ENCODE measurements at regions not wholly inside any gene's neighbourhood (a gene's known extent, or its start where the extent isn't known, plus 50 kb on each side); places are given as distances from the start of the nearest gene placed in this dataset.

DNA sequence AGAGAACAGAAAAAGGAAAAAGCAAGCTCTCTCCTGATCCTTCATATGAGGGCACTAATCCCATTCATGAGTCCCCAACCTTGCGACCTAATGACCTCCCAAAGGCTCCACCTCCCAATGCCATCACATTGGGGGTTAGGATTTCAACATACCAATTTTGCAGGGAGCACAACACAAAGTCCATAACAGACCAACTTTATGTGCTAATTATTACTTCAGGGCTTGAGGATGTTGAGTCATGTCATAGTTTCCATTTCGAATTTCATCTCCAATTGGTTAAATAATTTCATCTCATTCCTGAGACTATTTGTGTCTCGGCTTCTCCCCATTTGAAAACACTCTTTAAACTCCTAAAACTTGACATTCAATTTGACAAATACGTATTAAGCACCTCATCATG, 69.9 kb upstream of the KLF7 start:
- DNase-seq (ENCODE audit: extremely low read depth, low read depth): no peak

DNA sequence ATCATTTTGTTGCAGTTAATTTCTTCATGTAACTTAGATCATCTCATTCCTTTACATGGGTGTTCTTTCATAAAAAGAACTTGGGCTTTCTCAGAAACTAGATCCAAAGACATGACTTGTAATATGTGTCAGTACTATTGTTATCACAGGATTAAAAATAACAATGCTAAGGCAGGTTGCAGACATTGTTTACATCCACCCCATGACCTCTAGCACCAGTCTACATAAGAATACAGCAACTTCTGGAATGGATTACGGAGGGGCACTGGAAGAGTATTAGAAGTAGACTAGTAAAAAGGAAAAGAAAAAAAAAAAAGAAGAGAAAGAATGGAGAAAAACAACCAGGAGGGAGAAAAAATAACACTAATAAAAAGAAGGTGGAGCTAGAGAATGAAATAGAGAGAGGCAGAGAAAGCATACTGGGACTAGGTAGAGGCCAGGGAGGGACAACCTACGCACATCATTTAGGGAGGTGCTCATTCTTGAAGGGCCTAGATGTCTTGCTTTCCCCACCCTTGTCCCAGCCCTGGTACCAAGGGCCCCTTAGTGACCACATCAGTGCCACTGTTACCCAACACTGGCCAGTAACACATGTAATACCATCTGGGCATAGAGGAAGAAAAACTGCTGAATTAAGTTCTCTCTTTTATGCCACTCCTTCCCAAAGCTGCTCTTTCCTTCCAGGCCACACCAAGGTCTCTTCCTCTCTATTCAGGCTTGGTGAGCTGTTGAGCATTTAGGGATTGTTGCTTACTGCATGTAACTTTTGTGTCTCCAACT, 70.6 kb upstream of the KLF7 start:
- DNase-seq (ENCODE audit: extremely low read depth, low read depth): no peak

DNA sequence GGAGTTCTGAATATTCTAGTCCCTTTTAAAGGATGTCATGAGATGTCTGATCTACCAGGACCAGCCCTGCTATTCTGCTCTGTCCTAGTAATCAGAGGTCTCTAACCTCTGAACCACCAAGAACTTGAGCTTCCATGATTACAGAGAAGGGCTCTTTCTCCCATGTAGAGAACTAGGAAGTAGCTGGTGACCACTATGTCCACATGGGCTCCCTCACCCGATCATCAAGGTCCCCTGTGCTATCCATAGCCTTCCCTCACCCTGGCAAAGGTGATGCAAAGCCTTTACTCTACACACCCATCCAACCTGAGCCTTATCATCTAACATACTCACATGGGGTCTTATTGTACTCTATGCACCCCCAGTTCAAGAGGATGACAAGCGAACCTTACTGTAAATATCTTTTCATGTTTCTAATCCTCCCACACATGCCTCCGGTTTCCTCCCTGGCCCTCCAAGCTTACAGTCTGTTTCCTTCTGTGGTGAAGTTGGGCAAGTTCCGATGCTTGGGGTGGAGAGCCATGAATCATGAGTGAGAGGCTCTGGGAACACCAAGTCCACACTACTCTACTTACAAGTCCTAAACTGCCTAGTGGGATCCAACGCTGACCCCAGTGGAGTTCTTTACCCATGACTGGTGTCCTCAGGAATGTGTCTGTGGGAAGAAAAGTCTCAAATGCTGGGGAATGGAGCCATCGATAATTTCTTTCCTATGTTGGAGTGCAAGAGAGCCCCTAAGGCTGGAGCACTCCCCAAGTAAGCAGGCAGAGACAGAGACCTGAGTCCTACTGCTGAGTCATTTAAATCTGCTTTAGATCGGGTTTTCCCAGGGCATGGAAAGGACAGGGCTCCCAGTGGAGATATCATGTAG, 73.3 kb upstream of the KLF7 start:
- DNase-seq (ENCODE audit: extremely low read depth, low read depth): no peak

DNA sequence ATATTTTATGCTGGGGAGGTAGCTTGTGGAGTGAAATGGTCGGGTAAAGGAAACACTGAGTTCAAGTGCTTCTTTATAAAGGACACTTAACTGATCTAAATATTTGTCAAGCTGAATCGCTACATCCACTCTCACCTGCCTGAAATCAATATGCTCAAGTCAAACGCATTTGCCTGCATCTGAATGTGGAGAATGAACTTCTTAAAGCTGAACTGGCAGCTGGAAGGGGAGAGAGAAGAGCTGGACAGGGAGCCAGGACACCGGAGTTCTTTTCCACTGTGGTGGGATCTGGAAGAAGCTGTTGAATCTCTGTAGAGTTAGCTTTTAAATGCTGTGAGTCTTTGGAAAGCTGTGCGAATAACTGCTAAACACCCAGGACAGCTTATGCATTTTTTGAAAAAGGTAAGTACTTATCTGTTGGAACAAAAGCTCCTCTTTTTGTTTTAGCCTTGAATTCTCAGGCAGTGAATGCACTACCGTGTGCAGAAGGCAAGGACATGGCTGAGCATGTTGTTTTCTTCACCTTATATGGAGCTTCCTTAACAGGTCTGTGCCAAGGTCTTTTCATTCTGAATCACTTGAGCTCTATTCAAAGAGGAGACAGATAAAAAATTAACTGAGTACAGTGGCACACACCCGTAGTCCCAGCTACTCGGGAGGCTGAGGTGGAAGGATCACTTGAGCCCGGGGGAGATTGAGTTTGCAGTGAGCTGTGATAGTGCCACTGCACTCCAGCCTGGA, 74.2 kb upstream of the KLF7 start:
- DNase-seq (ENCODE audit: extremely low read depth, low read depth): no peak

DNA sequence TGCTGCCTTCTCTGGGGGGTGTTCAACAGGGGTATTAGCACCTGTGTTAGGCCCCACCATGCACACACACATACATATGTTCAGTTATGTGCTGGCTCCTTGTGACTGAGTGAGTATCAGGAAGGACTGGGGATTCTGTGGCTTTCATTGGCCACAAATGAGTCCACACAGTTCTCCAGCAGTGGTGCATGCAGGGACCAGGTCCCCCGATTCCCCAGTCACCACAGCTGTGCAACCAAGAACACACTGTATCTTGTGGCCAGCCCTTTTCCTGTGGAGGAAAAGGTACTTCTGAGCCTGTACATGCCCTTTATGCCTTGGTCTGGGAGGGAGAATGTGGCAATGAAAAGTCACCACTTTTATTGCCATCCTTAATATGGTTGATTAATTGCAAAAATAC, 74.9 kb upstream of the KLF7 start:
- no peak for DNase-seq (ENCODE audit: extremely low read depth, low read depth)

DNA sequence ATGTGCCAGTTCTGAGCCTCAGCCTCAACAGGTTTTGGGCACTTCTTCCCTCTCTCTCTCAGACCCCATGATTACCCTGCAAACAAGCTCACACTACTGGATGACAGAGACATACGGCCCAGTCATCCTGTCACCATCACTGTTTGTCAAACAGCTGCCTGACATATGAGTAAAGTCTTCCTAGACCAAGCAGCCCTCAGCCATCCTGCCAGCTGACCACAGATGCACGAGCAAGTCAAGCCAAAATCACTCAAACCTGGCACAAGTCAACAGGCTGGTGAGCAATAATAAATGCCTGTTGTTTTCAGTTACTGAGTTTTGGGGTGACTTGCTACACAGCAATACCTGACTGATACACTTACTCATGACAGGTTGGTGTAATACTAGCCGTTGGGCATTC, 75.5 kb upstream of the KLF7 start:
- DNase-seq (ENCODE audit: extremely low read depth, low read depth): no peak

DNA sequence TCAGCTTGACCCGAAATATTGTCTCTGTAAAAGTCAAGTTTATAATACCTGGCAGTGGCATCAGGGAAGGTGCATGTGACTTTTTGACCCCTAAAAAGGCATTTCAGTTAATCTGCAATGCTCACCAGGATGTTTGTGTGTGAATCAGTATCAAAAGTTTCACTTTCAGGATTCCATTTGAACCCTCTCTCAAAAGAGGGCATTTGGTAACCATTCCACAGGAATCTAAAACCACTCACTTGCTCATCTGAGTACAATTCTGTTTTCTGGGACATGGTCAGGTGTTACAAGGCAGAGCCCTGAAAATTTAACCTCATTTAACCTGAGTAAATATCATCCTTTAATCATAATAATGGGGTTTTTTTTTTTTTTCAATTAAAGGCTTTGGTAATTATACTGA, 77.9 kb upstream of the KLF7 start:
- no peak for DNase-seq (ENCODE audit: extremely low read depth, low read depth)

DNA sequence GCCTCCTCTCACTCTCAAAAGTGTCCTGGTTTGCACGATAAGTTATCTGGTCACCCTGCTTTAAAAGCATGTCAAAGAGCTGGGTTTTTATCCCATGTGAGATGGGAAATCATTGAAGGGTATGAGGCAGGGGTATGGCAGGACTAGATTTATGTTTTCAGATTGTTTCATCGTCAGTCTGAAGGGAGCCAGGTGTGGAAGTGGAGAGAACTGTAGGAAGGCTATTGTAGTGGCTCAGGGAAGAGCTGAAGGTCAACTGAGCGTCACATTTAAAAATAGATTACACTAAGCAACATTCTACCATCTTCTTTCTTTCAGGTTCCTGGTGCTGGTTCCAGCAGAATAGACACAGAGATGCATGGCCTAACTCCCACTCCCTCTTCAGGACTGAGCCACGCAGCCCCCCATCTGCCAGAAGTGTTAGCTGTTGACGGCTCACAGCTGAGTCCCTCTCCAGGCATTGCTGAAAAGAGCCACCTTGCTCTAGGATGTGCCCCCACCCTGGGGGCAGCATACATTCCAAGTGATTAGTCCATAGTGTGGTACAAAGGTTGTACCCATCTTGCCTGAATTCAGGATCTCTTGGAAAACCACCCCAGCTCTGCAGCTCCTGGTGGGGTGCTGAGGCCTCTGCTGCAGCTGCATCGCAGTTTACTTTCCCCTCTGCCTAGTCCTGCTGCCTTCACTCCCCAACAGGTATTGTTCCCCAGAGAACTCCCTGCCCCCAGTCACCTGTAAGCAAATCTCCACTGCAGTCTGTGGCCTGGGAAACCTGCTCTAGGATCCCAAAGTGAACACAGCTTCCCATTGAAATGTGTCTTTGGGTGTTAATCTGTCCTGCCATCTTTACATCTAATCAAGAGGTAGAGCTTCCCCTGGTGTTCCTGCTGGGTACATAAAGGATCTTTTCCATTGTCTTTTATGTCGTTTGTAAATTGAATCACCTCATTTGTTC, 79.5 kb upstream of the KLF7 start:
- DNase-seq (ENCODE audit: extremely low read depth, low read depth): no peak

DNA sequence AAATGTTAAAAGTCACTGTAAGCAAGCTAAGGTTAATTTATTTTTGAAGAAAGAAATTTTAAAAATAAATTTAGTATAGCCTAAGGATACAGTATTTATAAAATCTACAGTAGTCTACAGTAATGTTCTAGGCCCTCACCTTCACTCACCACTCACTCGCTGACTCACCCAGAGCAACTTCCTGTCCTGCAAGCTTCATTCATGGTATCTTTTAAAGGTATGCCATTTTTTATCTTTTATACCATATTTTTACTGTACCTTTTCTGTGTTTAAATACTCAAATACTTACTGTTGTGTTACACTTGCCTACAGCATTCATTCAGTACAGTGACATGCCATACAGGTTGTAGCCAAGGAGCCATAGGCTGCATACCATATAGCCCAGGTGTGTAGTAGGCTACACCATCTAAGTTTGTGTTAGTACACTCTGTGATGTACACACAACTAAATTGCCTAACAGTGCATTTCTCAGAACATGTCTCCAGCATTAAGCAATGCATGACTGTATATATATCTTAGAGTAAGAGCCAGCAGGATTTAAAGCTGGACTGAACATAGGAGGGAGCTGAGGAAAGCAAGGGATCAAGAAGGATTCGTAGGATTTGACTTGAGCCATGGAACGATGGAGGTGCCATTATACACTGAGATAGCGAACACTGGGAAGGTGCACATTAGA, 83.1 kb upstream of the KLF7 start:
- no peak for DNase-seq (ENCODE audit: extremely low read depth, low read depth)

DNA sequence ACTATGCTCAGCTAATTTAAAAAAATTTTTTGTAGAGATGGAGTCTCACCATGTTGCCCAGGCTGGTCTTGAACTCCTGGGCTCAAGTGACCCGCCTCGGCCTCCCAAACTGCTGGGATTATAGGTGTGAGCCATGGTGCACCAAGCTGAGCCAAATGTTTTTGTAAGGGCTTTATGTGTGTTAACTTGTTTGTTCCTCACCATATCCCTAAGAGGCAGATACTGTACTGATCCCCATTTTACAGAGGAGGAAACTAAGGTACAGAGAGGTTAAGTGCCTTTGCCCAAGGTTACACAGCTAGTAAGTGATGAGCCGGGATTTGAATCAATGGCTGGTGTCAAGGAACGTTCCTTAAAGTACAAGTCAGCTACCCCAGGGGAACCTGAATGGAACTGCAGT, 85.3 kb upstream of the KLF7 start:
- no peak for DNase-seq (ENCODE audit: extremely low read depth, low read depth)

DNA sequence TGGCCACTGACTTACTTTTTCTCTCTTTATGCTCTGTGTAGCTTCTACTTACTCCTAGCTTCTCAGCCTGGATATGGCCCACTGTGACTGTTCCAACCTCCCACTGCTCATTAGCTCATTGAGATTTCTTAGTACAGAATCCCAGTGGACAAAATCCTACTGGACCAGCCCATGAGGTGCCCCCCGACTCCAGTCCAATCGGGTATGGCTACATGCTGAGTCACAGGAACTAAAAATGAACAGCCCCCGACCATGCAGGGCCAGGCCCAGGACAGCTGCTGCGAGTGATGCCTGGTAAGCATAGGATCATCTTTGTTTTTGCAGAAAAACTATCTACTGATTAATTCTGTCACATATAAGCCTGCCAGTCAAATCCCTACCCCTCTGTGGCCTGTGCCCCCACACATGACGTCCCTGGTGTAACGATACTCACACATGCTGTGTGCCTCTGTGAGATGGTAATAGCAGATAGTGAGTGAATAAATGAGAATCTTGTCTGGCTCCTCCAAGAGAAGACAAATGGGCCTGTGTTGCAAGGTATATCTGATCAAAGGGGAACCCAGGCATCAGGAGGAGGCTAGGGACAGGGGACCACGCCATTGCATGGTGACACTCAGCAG, 85.9 kb upstream of the KLF7 start:
- DNase-seq (ENCODE audit: extremely low read depth, low read depth): no peak

DNA sequence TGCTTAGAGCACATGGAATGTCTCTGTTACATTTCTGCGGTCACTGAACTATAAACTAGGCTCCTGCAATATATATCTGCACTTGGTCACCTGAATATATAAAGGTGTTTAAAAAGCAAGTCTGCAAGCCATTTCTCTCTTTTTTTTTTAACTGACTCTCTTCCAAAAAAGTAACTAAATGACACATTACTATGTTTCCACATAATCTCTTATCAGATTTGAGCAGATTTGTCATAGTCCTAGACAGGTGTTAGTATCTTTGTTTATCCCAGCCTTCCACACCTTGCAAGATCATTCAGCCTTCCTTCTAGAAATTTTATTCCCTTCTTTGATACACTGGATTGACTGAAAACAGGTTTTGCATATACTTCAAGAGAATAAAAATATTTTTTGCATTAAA, 86.7 kb upstream of the KLF7 start:
- no peak for DNase-seq (ENCODE audit: extremely low read depth, low read depth)

DNA sequence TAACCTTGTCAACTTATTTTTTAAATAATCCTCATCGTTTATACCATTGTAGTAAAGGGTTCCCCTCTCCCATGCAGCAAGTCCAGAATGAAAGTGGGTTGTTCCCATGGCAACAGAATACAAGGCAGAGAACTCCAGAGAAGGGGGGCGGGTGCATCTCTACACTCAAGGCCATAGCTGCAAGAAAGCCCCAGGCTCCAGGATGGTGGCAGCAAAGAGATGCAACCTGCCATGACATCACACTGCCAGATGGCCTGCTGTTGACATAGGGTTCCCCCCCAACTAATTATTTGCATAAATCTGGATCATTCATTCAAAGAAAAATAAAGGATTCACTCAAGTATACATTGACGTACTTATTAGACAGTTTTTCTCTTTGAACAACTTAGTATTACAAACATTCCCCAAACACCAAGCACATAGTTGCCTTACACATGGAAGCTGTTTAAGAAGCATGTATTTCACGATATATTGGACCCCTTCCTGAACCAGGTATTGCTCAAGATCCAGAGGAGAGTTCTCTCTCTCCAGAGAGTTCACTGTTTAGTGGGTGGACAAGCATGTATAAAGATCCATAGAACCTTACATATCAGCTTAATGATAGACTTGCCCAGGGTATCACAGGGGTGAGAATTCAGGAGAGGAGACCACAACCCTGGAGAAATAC, 87.4 kb upstream of the KLF7 start:
- no peak for DNase-seq (ENCODE audit: extremely low read depth, low read depth)

DNA sequence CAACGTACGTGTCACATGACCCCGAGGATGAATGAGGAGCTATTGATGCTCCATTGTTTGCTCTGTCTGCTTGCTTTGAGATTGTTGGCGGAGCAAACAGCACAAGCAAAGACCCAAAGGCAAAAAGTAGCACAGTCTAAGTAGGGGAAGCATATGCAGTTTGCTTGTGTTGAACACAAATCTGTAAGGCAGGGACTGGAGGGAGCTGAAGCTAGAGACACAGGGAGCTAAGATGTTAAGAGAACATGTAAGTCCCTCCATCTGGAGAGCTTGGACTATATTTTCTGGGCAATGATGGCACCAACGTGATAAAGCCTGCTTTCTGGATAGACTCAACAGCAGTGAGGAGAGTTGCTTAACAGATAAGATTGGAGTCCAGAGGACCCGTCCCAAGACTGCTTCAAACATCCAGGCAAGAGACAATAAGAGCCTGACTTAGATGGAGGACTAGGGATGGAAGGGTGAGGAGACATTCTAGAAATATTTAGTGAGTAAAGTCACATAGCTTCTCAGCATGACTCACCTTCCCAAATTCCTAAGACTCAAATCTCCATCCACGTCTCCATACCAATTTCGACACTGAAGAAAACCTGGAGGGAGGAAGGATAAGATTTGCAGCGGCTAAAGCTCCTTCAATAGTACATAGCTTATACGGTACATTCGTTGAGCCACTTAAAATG, 88.1 kb upstream of the KLF7 start:
- DNase-seq (ENCODE audit: extremely low read depth, low read depth): no peak

DNA sequence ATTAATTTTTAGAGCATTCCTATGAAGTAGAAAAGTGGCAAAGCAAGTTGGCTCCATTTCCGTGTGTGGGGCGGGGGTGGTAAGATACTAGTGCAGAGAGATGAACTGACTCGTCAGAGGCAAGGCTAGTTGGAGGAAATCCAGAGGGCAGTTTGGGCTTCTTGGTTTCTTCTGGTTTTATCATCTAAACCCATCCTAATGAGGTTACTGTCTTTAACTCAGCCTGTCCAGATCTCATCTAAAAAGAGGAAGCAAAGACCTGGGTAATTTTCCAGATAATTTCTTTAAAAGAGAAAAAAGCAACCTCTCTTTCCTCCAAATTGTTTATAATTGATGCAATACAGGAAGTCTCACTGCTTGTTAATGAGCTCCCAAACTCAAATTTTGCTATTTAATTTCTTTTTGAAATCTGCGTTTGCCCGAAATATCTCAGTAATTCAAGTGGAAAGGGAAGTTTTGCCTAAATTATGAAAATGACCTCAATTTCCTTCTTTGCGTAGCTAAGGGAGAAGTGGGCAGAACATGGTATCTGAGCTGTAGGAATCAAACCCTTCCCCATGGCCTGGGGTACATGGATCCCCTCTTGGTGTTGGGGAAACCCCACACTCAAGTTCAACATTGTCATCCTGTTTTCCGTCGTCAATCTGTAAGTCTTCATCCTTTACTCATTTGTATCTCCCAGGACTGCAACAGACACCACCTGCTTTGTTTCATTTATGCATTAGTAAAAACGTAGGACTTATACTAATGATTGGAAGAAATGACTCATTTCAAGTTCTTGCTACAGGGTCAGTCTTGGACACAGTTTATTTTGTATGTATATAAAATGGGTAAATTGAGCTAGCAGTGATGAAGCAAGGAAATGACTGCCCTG, 89.1 kb upstream of the KLF7 start:
- no peak for DNase-seq (ENCODE audit: extremely low read depth, low read depth)

DNA sequence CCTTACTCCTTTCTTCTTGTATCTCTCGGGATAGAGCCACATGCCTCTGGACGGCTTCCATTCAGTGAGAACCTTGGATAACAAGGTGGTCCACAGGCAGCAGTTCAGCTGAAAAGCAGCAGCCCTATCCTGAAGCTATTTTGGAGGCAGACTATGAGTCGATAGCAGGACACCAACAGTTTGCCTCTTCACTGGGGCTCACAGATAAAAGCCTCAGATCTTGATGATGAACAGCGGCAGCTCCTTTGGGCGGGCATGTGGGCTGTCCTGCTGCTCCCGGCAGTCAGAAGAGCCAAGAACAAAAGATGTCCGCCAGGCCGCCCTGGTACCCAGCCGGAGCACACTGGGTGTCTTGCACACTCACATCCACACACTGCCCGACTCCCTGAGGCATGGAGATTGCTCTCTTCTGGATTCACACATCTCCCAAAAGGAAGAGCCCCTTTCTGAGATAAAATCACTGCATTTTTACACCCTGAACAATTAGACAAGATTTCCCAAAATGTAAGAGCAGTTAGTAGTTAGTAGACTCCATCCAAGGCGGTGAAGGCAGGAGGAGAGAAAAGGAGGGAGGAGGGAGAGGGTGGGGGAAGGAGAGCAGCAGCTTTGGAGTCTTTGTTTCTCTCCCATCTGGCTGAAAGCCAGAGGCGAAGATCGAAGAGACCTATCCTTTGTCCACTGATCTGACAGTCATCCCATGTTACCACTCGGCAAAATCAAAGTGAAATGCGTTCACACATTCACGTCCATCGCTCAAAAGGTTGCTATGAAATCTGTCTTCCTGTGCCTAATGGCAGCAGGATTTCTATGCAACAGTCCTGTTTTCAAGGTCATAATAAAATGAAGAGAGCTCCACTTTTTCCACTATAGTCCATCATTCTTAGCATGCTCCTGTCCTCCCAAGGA, 90.1 kb upstream of the KLF7 start:
- no peak for DNase-seq (ENCODE audit: extremely low read depth, low read depth)

Measured in NCI-H460 (cell line).